Hepatocyte (in vitro differentiated cells): ENCODE measurements at regions not wholly inside any gene's neighbourhood (a gene's known extent, or its start where the extent isn't known, plus 50 kb on each side); places are given as distances from the start of the nearest gene placed in this dataset.

Experiments
- EZH2phosphoT487 ChIP-seq: fragments of 200-600 bp; sonication (generic); IDR thresholded peaks from one replicate; pipeline ENCODE4 v1.6.1; 2018; ENCODE audit warnings: antibody characterized with exemption, mild to moderate bottlenecking, low read depth, moderate library complexity; ENCODE audit not compliant: unreplicated experiment, severe bottlenecking
- TF ChIP-seq, protein P1 (sequence below): fragments of 200-600 bp; sonication (generic); IDR thresholded peaks from 2 replicates; pipeline ENCODE4 v1.5.1; 2016; ENCODE audit warnings: antibody characterized with exemption, mild to moderate bottlenecking; ENCODE audit not compliant: poor library complexity

DNA sequence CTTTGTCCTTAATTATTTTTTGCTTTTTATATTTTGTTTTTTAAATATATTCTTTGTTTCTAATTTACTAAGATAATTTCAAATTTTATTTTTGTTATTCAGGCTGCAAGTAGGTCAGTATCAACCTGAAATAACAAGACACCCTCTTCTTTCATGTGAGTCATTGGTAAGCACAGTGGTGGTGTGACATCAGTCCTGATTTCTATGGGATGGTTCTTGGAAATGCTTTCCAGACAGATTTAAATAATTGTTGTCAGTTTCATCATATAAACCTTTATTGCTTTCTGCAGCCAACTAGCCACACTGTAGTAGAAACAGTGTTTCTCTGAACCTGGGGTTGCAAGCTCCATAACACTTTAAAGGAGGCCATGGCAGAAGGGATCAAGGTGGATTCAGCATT is 157.5 kb upstream of the C21orf91 start:
- TF ChIP-seq, protein P1, sequence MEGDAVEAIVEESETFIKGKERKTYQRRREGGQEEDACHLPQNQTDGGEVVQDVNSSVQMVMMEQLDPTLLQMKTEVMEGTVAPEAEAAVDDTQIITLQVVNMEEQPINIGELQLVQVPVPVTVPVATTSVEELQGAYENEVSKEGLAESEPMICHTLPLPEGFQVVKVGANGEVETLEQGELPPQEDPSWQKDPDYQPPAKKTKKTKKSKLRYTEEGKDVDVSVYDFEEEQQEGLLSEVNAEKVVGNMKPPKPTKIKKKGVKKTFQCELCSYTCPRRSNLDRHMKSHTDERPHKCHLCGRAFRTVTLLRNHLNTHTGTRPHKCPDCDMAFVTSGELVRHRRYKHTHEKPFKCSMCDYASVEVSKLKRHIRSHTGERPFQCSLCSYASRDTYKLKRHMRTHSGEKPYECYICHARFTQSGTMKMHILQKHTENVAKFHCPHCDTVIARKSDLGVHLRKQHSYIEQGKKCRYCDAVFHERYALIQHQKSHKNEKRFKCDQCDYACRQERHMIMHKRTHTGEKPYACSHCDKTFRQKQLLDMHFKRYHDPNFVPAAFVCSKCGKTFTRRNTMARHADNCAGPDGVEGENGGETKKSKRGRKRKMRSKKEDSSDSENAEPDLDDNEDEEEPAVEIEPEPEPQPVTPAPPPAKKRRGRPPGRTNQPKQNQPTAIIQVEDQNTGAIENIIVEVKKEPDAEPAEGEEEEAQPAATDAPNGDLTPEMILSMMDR = no peak
- no peak for TF ChIP-seq EZH2phosphoT487
